ENCODE measurements at regions not wholly inside any gene's neighbourhood (a gene's known extent, or its start where the extent isn't known, plus 50 kb on each side); places are given as distances from the start of the nearest gene placed in this dataset.

DNA sequence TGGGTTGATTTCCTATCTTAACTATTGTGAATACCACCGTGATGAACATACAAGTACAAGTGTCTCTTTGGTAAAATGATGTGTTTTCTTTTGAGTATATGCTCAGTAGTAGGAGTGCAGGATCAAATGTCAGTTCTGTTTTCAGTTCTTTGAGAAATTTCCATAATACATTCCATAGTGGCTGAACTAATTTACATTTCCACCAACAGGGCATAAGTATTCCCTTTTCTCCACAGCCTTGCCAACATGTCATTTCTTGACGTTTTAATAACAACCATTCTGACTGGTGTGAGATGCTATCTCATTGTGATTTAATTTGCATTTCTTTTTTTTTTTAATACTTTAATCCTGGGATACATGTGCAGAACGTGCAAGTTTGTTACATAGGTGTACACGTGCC lies 268.8 kb downstream of the CENPW start:
- no peak for DNase-seq

DNA sequence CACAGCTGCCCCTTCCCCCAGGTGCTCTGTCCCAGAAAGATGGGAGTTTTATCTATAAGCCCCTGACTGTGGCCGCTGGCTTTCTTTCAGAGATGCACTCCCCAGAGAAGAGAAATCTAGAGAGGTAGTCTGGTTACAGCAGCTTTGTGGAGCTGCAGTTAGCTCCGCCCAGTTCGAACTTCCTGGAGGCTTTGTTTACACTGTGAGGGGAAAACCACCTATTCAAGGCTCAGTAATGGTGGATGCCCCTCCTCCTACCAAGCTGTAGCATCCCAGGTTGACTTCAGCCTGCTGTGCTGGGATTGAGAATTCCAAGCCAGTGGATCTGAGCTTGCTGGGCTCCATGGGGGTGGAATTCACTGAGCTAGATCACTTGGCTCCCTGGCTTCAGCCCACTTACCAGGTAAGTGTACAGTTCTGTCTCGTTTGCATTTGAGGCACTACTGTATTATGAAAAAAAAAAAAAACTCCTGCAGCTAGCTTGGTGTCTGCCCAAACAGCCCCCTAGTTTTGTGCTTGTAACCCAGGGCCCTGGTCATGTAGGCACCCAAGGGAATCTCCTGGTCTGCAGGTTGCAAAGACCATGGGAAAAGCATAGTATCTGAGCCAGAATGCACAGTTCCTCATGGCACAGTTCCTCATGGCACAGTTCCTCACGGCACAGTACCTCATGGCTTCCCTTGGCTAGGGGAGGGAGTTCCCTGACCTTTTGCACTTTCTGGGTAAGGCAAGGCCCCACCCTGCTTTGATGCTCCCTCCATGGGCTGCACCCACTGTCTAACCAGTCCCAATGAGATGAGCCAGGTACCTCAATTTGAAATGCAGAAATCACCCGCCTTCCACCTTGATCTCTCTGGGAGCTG lies 275.0 kb downstream of the CENPW start:
- DNase-seq, result no peak

DNA sequence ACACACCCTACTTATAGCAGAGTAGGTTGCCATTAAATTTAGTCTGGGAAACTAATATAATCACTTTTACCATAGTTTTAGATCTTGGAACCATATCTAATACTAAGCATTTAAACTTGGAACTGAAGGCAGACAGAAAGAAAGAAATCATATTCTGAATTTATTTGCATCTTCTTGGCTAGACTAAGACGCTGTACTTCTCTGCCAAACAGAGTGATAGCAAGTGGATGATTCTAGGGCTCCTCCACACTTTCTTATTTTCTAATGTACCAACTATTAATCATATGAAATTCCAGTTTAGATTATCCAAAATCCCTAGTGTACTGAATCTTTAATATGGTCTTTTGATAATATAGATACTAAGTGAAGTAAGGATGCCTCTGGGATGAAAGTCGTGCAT lies 277.0 kb downstream of the CENPW start:
- no peak for DNase-seq

DNA sequence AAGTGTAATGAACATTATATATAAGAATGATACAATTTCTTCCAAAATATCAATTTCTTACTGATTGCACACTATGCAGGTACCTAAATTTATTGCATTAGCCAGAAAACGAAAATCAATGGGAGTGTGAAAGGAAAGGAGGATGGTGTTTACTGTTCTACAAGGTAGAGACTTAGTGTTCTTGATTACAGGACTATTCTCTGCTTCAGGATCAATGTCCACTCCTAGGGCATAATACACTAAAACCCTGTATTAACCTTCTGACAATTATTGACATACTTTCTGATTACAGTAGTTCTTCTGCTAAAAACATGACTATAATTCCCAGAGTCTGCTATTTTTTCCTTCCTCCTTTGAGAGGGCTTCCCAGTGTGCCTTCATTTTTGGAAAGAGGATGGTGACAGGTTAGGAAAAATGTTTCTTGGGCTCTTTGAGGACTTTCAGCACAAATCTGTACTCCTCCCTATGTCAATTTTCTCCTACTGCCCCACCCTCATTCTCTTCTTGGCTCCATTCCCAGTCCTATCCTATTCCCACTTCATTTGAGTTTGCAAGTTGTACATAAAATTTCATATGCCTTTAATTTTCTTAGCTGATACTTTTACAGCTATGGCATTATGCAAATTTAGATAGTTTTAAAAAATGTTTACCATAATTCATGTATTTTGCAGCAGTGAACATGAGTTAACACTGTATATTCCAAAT lies 278.9 kb downstream of the CENPW start:
- DNase-seq, result no peak

DNA sequence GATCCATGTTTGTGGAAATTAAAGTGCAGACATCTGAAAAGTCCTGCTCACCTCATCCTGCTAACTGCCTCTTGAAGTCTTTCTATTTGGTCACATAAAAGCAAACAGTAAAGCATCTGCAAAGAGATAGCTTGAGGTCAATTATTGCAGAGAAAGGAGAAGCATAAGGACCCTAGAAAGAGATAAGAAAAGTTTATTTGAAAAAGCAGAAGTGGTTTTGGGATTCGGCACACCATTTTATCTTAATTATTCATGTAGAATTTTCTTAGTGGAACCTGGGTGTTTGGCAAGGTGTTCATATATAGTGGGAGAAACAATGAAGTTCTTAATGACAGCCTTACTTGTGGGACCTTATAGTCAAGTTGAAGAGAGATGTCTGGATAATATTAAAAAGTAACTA lies 280.8 kb downstream of the CENPW start:
- no peak for DNase-seq

DNA sequence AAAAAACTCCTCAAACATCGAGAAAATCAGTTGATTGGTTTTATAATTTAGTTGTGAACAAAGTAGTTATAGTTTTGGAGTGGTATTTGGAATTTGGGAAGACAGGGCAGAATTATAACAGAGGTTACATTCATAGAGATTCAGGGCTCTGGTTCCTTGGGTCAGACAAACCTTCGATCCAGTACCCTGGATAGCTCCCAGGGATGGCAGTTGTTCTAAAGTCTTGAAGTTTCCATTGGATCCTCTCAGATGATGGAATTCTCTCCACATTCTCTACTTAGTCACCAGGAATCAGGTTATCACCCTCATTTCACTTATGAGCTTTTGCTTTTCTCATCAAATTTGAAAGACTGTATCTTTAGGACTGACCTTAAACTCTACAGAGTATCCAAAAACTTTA lies 285.1 kb downstream of the CENPW start:
- DNase-seq, result no peak

DNA sequence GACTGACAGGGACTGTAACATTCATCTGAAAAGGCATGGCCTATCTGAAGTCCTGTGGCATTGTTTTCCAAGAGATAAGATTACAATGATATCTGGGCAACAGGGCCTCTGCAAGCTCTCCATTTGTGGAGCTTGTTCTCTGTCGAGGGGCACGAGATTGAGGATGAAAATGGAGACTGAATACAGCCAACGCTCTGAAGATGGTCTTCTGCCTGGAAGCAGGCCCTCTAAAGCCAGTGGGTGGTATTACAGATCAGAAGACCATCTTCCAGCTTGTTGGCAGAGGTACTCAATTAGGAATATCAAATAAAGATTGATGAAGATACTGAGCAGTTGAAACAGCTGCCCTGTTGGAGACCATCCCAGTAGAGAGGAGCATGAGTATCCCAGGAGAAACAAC lies 288.2 kb downstream of the CENPW start:
- no peak for DNase-seq

DNA sequence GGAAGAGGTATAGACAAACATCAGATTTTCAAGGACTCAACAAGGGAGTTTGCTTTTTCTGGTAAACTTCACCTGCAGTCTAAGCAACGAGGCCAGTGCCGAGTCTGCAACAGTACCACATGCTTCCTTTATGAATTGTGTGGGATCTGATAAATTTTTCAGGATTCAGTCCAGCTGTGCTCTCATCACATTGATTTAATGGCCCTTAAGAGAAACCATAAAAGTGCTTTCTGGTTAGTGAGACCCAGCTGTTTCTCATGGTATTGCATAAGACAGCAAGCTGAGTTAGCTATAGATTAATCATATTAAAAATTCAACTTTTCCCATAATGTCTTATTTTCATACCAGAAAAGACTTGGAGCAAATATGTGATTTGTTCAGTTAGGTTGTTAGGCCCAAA lies 291.4 kb downstream of the CENPW start:
- no peak for DNase-seq

DNA sequence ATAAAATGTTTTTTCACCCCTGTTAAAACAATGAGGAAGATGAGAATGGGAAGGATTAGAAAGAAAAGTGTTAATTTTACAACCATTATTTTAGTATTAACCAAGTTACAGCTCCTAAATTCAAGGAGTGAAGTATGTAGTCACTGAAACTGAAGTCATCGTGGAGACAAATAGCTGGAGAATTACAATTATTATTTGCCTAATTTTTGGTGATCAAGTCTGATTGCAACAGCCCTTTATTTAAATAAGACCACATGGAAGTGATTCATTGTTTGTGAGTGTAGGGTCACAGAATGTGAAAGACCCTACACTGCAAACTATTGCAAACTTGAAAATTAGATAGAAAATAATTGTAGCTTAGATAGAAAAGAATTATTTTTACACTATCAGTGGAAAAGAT lies 292.4 kb downstream of the CENPW start:
- DNase-seq, result no peak

DNA sequence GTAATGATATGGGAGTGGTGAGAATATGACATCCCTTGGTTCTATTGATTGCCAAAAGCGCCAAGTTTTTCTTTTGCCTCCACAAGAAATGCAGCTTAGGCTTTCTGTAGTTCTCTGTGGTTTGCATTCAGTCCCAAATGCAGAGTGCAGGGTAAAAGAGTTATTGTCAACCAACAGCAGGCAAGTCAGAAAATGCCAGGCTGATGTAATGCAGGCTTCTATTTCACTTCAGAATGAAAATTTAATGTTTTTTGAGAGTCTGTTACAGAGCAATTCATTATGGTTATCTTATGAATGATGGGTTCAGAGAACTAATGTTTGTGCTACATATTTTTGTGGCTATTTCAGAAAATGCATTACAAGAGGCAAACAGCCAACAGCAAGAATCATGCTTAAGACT lies 293.5 kb downstream of the CENPW start:
- no peak for DNase-seq

DNA sequence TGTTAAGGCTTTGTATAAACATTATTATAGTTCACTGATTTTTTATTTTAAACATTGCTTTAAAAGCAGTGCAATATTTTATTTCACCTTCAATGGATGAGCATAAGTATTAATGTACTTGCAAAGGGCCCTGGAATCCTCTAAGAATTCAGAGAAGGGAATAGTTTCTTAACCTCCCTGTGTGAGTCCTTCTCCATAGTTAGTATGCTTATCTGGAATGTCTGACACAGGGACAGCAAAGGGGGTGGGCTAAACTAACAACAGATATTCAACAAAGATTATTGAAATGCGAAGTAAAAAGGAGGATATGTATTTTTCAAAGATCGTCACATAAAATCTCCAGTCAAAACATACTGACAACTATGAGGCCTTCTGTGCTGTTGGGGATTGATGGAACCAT lies 300.4 kb downstream of the CENPW start:
- DNase-seq, result no peak

DNA sequence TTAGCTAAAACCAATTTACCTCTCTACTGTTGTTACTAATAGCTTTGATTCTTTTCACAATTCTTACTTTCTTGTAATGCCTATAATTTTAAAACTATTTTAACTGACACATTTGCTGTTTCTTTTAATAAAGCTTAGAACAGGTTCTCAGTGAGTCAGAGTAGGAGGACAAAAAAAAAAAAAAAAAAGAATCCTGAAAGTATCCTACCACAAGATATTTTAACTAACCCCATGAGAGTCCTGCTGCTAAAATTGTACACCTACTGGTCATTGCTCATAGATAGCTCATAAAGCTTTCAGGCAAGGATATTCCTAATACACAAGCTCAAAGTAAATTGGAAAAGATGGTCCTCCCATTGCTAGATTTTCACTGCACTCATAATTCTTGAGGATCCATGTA lies 301.0 kb downstream of the CENPW start:
- no peak for DNase-seq

DNA sequence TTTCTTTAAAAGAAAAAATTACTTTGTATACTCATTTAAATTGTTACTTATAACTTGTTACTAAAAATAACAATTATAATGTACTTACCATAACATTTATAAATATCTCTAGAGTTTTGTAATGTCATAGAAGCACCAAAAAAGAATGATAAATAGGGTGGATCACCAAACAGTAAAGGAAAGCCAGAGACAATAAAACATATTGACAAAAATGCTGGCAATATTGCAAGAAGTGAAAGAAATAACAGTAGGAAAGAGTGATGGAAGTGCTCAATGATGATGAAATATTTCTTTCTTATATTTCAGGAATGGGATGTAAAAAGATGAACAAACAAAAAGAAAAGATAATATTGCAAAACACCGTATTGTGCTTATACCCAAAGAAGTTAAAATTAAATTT lies 301.7 kb downstream of the CENPW start:
- no peak for DNase-seq

DNA sequence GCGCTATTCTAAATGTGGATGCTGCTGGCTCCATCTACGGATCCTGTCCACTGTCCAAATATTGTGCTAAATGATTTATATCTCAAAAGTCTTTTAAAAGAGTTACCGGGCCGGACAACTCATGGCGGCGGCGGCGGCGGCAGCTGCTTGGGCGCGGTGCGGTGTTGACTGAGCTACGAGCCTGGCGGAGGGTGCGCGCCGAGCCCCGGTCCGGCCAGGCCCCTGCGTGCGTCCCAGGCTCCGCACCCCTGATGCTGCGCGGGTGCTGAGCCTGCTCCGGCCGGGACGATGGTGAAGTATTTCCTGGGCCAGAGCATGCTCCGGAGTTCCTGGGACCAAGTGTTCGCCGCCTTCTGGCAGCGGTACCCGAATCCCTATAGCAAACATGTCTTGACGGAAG lies 303.4 kb downstream of the CENPW start:
- DNase-seq, result no peak

DNA sequence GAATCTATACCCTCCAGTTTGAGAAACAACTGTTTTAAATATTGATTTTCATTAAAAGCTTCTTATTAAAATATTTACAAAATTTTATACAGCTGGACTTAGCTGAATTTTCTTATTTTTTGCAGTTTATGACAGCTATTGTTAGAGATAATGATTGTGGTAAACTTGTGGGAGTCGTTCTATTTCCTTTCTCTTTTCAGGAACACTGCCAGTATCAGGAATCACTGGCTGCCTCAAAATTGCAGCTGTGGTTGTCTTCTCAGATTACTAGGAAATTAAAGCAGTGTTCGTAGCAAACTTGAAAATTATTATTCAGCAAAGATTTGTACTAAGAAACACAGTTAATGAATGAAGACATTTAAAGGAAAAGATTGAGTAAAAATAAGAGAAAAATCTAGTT lies 311.0 kb downstream of the CENPW start:
- no peak for DNase-seq

DNA sequence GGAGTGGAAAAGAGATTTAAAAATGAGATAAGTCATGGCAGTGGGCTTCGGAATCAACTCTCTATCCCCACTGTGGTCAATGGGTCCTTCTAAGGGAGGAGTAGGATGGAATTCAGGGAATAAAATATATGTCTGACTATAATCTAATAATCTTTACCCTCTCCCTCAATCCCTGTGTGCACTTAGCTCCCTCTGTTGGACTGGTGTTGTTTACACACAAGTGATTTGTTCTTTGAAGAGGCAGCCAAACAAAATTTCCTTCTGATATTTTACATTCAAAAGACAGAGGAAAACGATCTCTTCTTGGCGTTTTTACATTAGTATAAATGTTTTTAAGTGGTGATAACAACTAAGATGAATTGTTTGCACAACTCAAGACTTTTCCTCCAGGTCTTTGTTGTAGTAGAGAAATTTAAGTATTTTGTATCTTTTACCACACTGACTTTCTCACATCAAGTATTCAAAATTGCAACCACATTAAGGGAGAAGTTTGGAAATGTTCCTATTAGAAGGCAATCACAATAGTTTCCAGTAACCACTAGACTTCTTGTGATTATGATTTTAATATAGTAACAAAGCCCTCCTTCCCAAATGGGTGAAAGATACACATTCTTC lies 317.8 kb downstream of the CENPW start:
- DNase-seq, result peak; percentile 4

DNA sequence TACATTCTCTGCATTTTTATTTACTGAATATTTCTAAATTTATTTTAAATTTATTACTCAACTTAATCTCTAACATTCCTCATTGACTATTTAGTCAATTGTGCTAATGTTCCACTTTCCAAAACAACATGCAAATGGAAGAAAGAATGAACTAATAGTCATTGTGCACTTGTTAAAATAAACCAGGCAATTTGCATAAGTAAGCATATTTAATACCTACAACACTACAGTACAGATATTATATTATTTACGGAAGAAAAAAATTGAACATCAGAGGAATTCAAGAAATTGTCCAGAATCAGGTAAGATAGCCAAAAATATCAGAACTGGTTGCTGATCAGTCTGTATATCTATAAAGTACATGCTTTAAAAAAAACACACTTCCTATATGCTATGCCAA lies 320.5 kb downstream of the CENPW start:
- DNase-seq, result no peak

DNA sequence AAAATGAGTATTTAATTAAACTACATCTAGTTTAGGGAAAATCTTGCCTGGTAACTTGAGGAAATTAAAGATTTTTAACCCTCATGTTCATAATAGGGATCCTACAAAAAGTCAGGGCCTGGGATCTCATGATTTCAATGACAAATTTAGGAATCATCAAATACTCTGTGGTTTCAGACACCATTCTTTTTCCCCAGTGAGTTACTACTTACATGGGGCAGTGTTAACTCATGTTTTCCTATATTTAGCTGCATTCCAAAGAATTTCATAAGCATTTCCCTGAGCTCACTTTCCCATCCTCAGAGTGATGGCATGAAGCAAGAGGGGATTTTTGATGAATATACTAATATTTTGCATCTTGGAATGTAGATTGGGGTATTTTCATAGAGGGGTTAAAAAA lies 321.7 kb downstream of the CENPW start:
- no peak for DNase-seq

DNA sequence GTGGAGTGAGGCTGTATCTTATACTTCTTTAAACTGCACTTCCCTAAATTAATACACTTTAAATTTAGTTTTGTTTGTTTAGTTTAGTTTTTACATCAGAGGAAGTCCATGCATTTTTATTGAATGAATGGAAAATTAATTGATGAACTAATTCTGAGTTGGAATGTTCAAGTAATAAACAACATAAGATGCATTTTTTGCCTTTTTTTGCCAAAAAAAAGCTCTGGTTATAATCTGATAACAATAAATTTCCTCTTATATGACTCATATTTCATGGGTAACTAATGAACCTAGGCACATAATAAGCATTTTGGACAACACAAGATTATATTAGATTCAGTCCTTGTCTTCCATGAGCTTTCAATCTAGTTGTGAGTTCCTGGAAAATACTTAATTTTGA lies 323.1 kb downstream of the CENPW start:
- no peak for DNase-seq

DNA sequence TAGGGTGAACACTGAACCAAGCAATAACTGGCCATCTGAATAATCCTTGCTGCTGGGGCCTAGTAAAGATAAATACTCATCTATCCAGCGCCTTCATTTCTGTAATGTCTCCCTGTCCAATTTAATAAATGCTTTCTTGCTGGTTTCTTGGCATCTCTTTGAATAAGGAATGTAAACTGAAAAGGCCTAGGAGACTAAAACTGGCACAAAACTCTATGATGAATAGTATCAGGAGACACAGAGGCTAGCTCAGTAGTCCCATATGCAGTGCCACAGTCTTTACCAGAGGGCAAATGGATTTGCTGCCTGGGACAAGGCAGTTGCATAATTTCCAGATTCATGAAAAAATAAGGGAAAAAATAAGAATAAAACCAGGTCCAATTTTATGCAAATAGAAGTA lies 324.4 kb downstream of the CENPW start:
- no peak for DNase-seq

DNA sequence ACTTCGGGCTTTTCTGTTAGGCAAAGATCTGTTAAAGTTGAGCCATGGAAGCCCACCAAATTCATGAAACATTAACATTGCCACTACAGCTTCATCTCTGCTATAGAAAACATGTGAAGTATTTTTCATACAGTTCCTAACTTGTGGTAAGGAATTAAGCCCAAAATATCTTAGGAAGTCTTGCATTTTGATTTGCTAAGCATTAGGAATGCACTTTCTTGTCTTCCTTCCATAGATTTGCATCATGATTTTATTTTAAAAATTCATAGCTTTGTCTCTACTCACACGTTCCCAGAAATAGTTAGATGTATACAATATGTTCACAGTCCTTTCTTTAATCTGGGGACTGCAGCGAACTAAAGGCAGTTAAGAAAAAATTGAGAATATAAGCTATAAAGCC lies 325.6 kb downstream of the CENPW start:
- no peak for DNase-seq

DNA sequence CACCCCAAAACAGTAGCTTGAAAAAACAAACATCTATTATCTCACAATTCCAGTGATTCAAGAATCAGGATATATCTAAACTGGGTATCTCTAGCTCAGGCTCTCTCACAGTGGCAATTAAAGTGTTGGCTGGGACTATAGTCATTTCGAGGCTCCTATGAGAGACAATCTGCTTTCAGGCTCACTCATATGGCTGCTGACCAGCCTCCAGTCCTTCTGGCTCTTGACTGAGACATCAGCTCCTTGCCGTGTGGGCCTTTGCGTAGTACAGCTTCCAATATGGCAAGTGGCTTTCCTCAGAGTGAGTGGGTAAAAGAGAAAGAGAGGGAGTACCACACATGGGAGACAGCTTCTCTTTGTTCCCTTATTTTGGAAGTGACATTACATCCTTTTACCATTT lies 327.2 kb downstream of the CENPW start:
- DNase-seq, result no peak

DNA sequence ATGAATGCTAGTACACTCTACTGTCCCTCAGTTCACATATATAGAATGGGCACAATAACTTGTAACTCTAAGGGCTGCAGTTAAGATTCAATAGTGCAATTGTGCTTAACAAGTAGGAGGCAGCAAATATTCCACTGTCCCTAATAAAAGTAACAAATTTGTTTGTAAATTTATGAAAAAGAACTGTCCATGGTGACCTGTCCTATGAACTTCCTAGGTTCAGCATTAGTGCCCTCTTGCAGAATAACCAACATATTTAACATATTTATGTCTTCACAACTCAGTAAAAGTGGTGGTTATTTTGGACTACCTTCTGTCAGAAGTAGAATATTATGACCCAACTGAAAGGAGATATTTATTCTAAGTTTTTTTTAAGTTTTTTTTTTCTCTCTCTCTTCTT lies 327.8 kb downstream of the CENPW start:
- no peak for DNase-seq

DNA sequence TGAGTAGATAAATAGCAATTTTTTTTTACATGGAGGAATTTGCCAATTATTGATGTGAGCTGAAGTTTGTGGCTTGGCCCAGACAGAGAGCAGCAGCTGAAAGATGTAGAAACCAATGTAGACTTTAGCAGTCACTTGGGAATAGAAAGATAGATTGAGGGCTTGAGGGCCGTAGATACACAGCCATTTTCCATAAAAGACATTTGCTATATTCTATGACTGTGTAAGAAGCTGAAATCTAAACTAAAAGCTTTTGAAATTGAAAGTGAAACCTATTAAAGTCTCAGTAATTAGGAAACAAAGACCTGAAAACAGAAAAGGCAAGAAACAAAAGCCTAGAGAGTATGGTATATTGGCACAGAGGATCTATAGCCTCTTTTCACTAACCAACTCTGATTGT lies 332.7 kb downstream of the CENPW start:
- DNase-seq, result no peak

All from suppressor macrophage treated with lipopolysaccharide for 4 hours (primary cell).